Upper lobe of left lung (tissue), 4 donors: ENCODE measurements at regions not wholly inside any gene's neighbourhood (a gene's known extent, or its start where the extent isn't known, plus 50 kb on each side); places are given as distances from the start of the nearest gene placed in this dataset.

ENCODE experiments used
- POLR2A ChIP-seq, 4 donors: fragments of 450-650 bp; IDR thresholded peaks; one replicate each; pipeline ENCODE4 v1.5.1; 2016 to 2017; ENCODE audit warnings: antibody characterized with exemption in 4 of 4, mild to moderate bottlenecking in 2 of 4
- POLR2AphosphoS5 ChIP-seq, 2 donors: sonication (generic); formaldehyde crosslinking; IDR thresholded peaks; one replicate each; pipeline ENCODE4 v1.5.1; 2017; ENCODE audit warnings: antibody characterized with exemption in 2 of 2

GRCh38 chr5:116930616-116931015, 356.0 kb upstream of the SEMA6A start:
- TF ChIP-seq POLR2A (IDR thresholded peaks at IDR 0.05) (no peak), POLR2AphosphoS5 (IDR thresholded peaks at IDR 0.05) (no peak)
